GM10266 (cell line): ENCODE measurements at regions not wholly inside any gene's neighbourhood (a gene's known extent, or its start where the extent isn't known, plus 50 kb on each side); places are given as distances from the start of the nearest gene placed in this dataset.

Source experiments
- DNase-seq: peaks from one replicate; pipeline ENCODE4 v3.0.0; 2012; ENCODE audit errors: extremely low spot score
- CTCF ChIP-seq: IDR thresholded peaks from 2 replicates; pipeline ENCODE4 v1.5.1; 2012; ENCODE audit warnings: mild to moderate bottlenecking, low read depth; ENCODE audit not compliant: control insufficient read depth, insufficient read depth; ENCODE audit errors: missing control alignments

- TF ChIP-seq CTCF, result no peak
- no peak for DNase-seq
Observed at GRCh38 chr2:180343528-180344345, 336.6 kb upstream of the CWC22 start.

GRCh38 chr2:180337136-180337535 is 330.0 kb upstream of the CWC22 start:
- no peak for TF ChIP-seq CTCF

GRCh38 chr2:180336550-180336949 is 329.5 kb upstream of the CWC22 start:
- DNase-seq, result no peak

More at GRCh38 chr2:180337136-180337535, 330.0 kb upstream of the CWC22 start:
- no peak for DNase-seq

GRCh38 chr2:180334514-180334913 is 327.4 kb upstream of the CWC22 start:
- peak; percentile 23 for DNase-seq
- no peak for TF ChIP-seq CTCF

More at GRCh38 chr2:180336550-180336949, 329.5 kb upstream of the CWC22 start:
- TF ChIP-seq CTCF, result no peak

GRCh38 chr2:180328795-180329422 is 321.8 kb upstream of the CWC22 start:
- DNase-seq, result no peak
- TF ChIP-seq CTCF, result no peak

GRCh38 chr2:180327185-180327584 is 320.1 kb upstream of the CWC22 start:
- DNase-seq, result no peak
- no peak for TF ChIP-seq CTCF
